K562 (cell line): ENCODE measurements at regions not wholly inside any gene's neighbourhood (a gene's known extent, or its start where the extent isn't known, plus 50 kb on each side); places are given as distances from the start of the nearest gene placed in this dataset.

Experiments
- ATAC-seq: fragments of 200-7000 bp; cut with Tn5 transposase; 3 replicates; pipeline ENCODE4 v1.9.1; 2020; ENCODE audit warnings: moderate library complexity
- BruUV-seq: library from RNA; stranded (reverse); fragments of 400-500 nt; replicated peaks from 2 replicates; lab custom pipeline; 2021; lab: Mats Ljungman, UMichigan
- CTCF ChIA-PET: fragments of 300-600 bp; formaldehyde crosslinking; extraction: SDS; loops from one replicate; lab custom pipeline; 2021; ENCODE audit warnings: low intra/inter-chr PET ratio; lab: Yijun Ruan, JAX
- POLR2A ChIA-PET: fragments of 300-600, 350-650 bp; sonication (Branson Sonifier 250); formaldehyde crosslinking; extraction: SDS; loops from one replicate; lab custom pipeline; 2021; ENCODE audit warnings: antibody characterized with exemption, inconsistent platforms; lab: Yijun Ruan, JAX
- DNase-seq, 4 experiments: peaks; one replicate each; pipeline versions ENCODE4 v3.0.0 to v3.0.0-alpha.2; 2011 to 2018; ENCODE audit warnings: low spot score in 3 of 4, mixed read lengths in 3 of 4; ENCODE audit errors: extremely low read depth in 1 of 4
- FAIRE-seq: peaks from 2 replicates; lab custom pipeline; 2011; peaks lifted over from hg19 to GRCh38; lab: Jason Lieb, UNC
- H2AFZ ChIP-seq: 2 replicates; pipeline ENCODE4 v1.6.0; 2011; ENCODE audit warnings: low read depth, low read length, control low read depth, inconsistent platforms
- H3K27ac ChIP-seq: fragments of 200-600 bp; 3 replicates; pipeline ENCODE4 v1.8.0; 2011; ENCODE audit warnings: low read depth, mild to moderate bottlenecking, control low read depth, inconsistent platforms, low read length, moderate library complexity, mixed read lengths; ENCODE audit errors: extremely low read depth
- H3K27me3 ChIP-seq, 2 experiments: fragments of 300-600 bp in 1 of 2; 2 replicates in 1 of 2; 3 replicates in 1 of 2; pipeline versions ENCODE4 v1.6.0 to v1.8.0; 2011; ENCODE audit warnings: inconsistent platforms in 2 of 2, low read length in 2 of 2, mild to moderate bottlenecking in 1 of 2, mixed read lengths in 1 of 2, moderate library complexity in 1 of 2; ENCODE audit not compliant: control insufficient read depth in 2 of 2, insufficient read depth in 2 of 2
- H3K36me3 ChIP-seq: fragments of 300-600 bp; 3 replicates; pipeline ENCODE4 v1.8.0; 2011; ENCODE audit warnings: mild to moderate bottlenecking, low read length, inconsistent platforms; ENCODE audit not compliant: control insufficient read depth, insufficient read depth
- H3K4me1 ChIP-seq, 2 experiments: fragments of 200-600 bp in 1 of 2; replicated peaks in 1 of 2; 2 replicates in 1 of 2; 3 replicates in 1 of 2; pipeline versions ENCODE4 v1.5.1 to v1.8.0; 2011; ENCODE audit warnings: inconsistent platforms in 2 of 2, low read length in 2 of 2, mild to moderate bottlenecking in 1 of 2, mixed read lengths in 1 of 2, moderate library complexity in 1 of 2; ENCODE audit not compliant: control insufficient read depth in 2 of 2, insufficient read depth in 2 of 2
- H3K4me2 ChIP-seq: 2 replicates; pipeline ENCODE4 v1.6.1; 2011; ENCODE audit warnings: low read length, control low read depth, inconsistent platforms, mixed read lengths; ENCODE audit not compliant: insufficient read depth
- H3K4me3 ChIP-seq: fragments of 200-600 bp; sonication (generic), shearing (Covaris generic); 2 replicates; pipeline ENCODE4 v1.5.1; 2016; ENCODE audit warnings: control low read depth, inconsistent platforms
- H3K79me2 ChIP-seq: fragments of 200-600 bp; 3 replicates; pipeline ENCODE4 v1.8.0; 2011; ENCODE audit warnings: low read length, inconsistent platforms; ENCODE audit not compliant: control insufficient read depth, insufficient read depth
- H3K9ac ChIP-seq, 2 experiments: 2 replicates each; pipeline versions ENCODE4 v1.6.0 to v1.6.1; 2011; ENCODE audit warnings: low read depth in 2 of 2, low read length in 2 of 2, control low read depth in 1 of 2, inconsistent platforms in 1 of 2, mild to moderate bottlenecking in 1 of 2, mixed read lengths in 1 of 2; ENCODE audit not compliant: insufficient read depth in 1 of 2
- H3K9me1 ChIP-seq: one replicate; pipeline ENCODE4 v1.6.0; 2011; ENCODE audit warnings: inconsistent platforms, mild to moderate bottlenecking, low read length, moderate library complexity; ENCODE audit not compliant: control insufficient read depth, insufficient read depth
- H3K9me3 ChIP-seq: replicated peaks from 2 replicates; pipeline ENCODE4 v1.5.1; 2011; ENCODE audit warnings: low read depth, low read length, inconsistent platforms; ENCODE audit not compliant: control insufficient read depth, insufficient read depth
- H4K20me1 ChIP-seq: replicated peaks from 2 replicates; pipeline ENCODE4 v1.6.1; 2011; ENCODE audit warnings: low read length, inconsistent platforms, mixed read lengths; ENCODE audit not compliant: control insufficient read depth, insufficient read depth
- BRF1 ChIP-seq: IDR thresholded peaks from 3 replicates; pipeline ENCODE4 v1.6.1; 2011; ENCODE audit warnings: borderline replicate concordance, mild to moderate bottlenecking; ENCODE audit not compliant: insufficient read length; ENCODE audit errors: extremely low read depth
- COPS2 ChIP-seq: fragments of 450-650 bp; conservative IDR thresholded peaks from 2 replicates; pipeline ENCODE4 v1.6.1; 2016; ENCODE audit warnings: mild to moderate bottlenecking, moderate library complexity
- HMG20B ChIP-seq: fragments of 250-450 bp; sonication (Bioruptor Pico); IDR thresholded peaks from 2 replicates; pipeline ENCODE4 v1.5.0; 2021; ENCODE audit warnings: mild to moderate bottlenecking
- NFXL1 ChIP-seq: fragments of 450-650 bp; formaldehyde crosslinking; IDR thresholded peaks from 2 replicates; pipeline ENCODE4 v1.4.0; 2021; ENCODE audit warnings: mild to moderate bottlenecking
- STAG1 ChIP-seq: sonication (generic); formaldehyde crosslinking; IDR thresholded peaks from 2 replicates; pipeline ENCODE4 v1.5.0; 2020; ENCODE audit warnings: missing genetic modification reagents, borderline replicate concordance
- ZNF143 ChIP-seq: sonication (generic); formaldehyde crosslinking; IDR thresholded peaks from 2 replicates; pipeline ENCODE4 v1.9.0; 2022; ENCODE audit warnings: mild to moderate bottlenecking, missing genetic modification reagents
- ZNF347 ChIP-seq: fragments of 450-650 bp; formaldehyde crosslinking; IDR thresholded peaks from 2 replicates; pipeline ENCODE4 v1.4.0; 2020; ENCODE audit warnings: low read depth, mild to moderate bottlenecking, moderate library complexity
- WGBS: fragments of 100-300 bp; shearing (Covaris generic); methylation state at CpG from one replicate; pipeline ENCODE4 v1.1.6; 2016; ENCODE audit warnings: low coverage, mixed read lengths; ENCODE audit not compliant: insufficient coverage; ENCODE audit errors: missing lambda C conversion rate; 5-methylcytosine and 5-hydroxymethylcytosine counted together
- in situ Hi-C: fragments of 300-500 bp; cut with MboI; formaldehyde crosslinking; loops from 4 replicates; pipeline ENCODE4 v1.15.0; 2018; ENCODE audit warnings: inconsistent platforms, mixed read lengths
- intact Hi-C: fragments of 100-400 bp; cut with micrococcal nuclease; formaldehyde crosslinking; loops from 2 replicates; pipeline ENCODE4 v1.14.2; 2022
- TF ChIP-seq, protein P1 (sequence below): fragments of 250-450 bp; sonication (Bioruptor Pico); IDR thresholded peaks from 2 replicates; pipeline ENCODE4 v1.5.0; 2021

DNA sequence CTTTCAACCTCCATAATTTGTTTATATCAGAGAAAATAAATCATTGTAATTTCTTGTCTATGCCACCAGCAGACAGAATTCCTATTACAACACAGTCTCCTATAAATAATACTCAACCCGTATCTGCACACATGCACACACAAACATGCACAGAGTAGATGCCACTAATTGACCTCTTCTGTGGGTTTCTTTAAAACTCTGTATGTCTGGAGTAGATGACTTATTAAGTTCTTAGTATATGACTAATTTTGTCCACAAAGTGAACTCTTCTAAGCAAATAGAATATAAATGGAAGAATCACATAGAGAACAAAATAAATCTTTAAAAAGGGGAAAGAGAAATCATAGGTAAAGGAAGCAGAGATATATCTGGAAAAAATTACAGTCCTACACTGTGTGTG, 452.3 kb downstream of the MTRR start:
- BruUV-seq = no TSS peak
- FAIRE-seq (no peak), DNase-seq (no peak), ATAC-seq (no peak)
- H3K9me3 ChIP-seq = no peaks in the 10 kb centered on the region
- no peaks in the 10 kb centered on the region for H3K79me2 ChIP-seq
- 0% methylated on average over 1 of the region's 1 CpG for WGBS
- H3K27ac ChIP-seq = no peak overlapping the region
- no peaks in the 10 kb centered on the region for H4K20me1 ChIP-seq
- H3K4me1 ChIP-seq = no peaks in the 10 kb centered on the region
- no peaks in the 10 kb centered on the region for H3K27me3 ChIP-seq
- no peak overlapping the region for H3K4me3 ChIP-seq
- H3K4me2 ChIP-seq = no peak overlapping the region
- in situ Hi-C loops (no loop called here), intact Hi-C loops (no loop called here)
- TF ChIP-seq STAG1 (CRISPR knock-in tag) = no peak
- no peak for TF ChIP-seq HMG20B (CRISPR knock-in tag)
- no peak for TF ChIP-seq COPS2
- no peak for TF ChIP-seq NFXL1
- TF ChIP-seq ZNF143 (CRISPR knock-in tag) = no peak
- TF ChIP-seq BRF1 = no peak
- TF ChIP-seq ZNF347 (CRISPR knock-in tag) = no peak
- TF ChIP-seq, protein P1, sequence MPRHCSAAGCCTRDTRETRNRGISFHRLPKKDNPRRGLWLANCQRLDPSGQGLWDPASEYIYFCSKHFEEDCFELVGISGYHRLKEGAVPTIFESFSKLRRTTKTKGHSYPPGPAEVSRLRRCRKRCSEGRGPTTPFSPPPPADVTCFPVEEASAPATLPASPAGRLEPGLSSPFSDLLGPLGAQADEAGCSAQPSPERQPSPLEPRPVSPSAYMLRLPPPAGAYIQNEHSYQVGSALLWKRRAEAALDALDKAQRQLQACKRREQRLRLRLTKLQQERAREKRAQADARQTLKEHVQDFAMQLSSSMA (CRISPR knock-in tag) = no peak
- ChIA-PET POLR2A (no interaction called here), CTCF (no interaction called here)
- no peak overlapping the region for H2AFZ ChIP-seq
- H3K36me3 ChIP-seq = no peaks in the 10 kb centered on the region
- no peaks in the 10 kb centered on the region for H3K9me1 ChIP-seq
- H3K9ac ChIP-seq = no peak overlapping the region
